WI38 (cell line): ENCODE measurements at regions not wholly inside any gene's neighbourhood (a gene's known extent, or its start where the extent isn't known, plus 50 kb on each side); places are given as distances from the start of the nearest gene placed in this dataset.
"Not testable (repeated sequence)": the region's sequence is repeated elsewhere in the genome, so short reads cannot be mapped to it uniquely, and the experiment has no call there.

ENCODE experiments used
- H3K4me3 ChIP-seq: 2 replicates; pipeline ENCODE4 v1.5.1; 2011; ENCODE audit warnings: low read depth, mild to moderate bottlenecking, control low read depth, low read length
- CTCF ChIP-seq: IDR thresholded peaks from 2 replicates; pipeline ENCODE4 v1.5.1; 2012; ENCODE audit warnings: low read depth, mild to moderate bottlenecking, control low read depth, low read length

DNA sequence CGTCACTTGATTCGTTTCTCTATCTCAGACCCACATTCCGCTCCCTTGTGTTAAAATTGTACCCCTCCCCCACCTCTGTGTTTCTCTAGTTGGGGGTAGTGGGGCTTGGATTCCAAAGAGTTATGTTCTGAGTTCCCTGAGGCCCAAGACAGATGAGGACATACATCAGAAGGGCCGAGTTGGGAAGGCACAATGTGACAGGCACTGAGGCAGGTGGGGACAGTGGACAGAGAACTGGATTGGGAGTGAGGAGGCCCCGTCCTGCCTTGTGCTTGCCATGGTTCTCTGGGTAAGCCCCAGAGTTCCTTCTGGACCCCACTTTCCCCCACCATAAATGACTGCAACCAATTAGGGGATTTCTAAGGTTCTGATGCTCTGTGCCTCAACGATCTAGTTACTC lies 80.5 kb upstream of the ETV3 start:
- no peak for TF ChIP-seq CTCF
- no peak overlapping the region for H3K4me3 ChIP-seq

DNA sequence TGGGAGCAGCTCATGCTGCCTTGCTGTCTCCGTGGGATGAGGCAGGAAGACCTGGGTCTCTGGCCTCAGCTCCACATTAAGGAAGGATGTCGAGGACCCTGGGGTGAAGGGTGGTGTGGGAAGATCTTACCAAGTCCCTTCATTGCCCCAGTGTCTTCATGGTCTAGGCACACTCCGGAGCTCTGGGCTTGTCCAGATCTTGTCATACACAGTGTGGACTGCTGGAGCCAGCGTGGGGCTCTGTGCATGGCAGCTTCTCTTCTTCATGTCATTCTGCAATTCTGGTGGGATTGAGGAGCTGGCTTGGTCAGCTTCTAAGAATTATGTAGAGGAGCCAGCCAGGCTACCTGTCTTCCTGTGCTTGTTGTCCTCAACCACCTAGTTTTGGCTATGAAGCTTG lies 79.3 kb upstream of the ETV3 start:
- H3K4me3 ChIP-seq: no peak overlapping the region
- TF ChIP-seq CTCF: no peak

DNA sequence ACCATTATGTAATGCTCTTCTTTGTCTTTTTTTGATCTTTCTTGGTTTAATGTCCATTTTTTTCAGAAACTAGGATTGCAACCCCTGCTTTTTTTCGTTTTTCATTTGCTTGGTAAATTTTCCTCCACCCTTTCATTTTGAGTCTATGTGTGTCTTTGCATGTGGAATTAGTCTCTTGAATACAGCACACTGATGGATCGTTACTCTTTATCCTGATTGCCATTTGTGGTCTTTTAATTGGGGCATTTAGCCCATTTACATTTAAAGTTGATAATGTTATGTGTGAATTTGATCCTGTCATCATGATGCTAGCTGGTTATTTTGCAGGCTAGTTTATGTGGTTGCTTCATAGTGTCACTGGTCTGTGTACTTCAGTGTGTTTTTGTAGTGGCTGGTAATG lies 75.6 kb upstream of the ETV3 start:
- no peak overlapping the region for H3K4me3 ChIP-seq
- no peak for TF ChIP-seq CTCF

GRCh38 chr1:157209514-157209913 lies 71.3 kb upstream of the ETV3 start:
- TF ChIP-seq CTCF: no peak
- no peak overlapping the region for H3K4me3 ChIP-seq

DNA sequence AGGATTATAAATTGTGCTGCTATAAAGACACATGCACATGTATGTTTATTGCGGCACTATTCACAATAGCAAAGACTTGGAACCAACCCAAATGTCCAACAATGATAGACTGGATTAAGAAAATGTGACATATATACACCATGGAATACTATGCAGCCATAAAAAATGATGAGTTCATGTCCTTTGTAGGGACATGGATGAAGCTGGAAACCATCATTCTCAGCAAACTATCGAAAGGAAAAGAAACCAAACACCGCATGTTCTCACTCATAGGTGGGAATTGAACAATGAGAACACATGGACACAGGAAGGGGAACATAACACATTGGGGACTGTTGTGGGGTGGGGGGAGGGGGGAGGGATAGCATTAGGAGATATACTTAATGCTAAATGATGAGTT lies 67.8 kb upstream of the ETV3 start:
- not testable (repeated sequence) for H3K4me3 ChIP-seq

- TF ChIP-seq CTCF: no peak
- no peak overlapping the region for H3K4me3 ChIP-seq
These were observed 65.0 kb upstream of the ETV3 start for GRCh38 chr1:157203166-157203565.

DNA sequence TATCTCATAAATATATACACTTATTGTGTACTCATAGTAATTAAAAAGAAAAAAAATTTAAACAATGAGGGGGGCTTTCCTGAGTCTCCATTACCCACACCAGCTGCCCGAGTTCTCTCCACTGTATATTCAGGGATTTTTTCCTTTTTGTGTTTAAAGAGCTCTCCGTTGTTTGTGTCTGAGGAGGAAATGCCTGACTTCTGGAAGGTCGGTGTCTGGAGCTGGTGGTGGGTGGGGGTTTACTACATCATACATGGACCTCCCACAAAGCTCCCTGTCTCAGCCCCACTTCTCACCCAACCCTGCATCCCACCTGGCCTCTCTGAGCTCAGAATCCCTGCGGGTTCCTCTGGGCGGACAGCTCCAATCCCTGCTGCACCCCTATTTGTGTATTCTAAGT lies 64.1 kb upstream of the ETV3 start:
- H3K4me3 ChIP-seq: no peak overlapping the region
- no peak for TF ChIP-seq CTCF

DNA sequence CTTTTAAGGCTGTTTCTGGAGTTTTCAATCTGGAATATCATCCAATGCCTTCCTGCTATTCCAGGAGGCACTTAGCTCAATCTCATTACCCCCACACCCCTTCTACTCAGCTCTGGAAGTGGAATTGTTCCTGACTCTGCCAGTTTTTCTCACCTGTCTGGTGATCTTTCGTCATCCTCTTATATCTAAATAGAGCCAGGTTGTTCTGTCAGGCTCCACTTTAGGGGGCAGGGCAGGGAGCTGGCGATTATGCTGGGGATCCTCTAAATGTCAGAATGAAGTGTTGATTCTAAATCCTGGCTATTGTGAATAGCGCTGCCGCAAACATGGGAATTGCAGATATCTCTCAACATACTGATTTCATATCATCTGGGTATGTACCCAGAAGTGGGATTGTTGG lies 63.6 kb upstream of the ETV3 start:
- no peak overlapping the region for H3K4me3 ChIP-seq
- no peak for TF ChIP-seq CTCF
